Natural killer cell (primary cell): ENCODE measurements at regions not wholly inside any gene's neighbourhood (a gene's known extent, or its start where the extent isn't known, plus 50 kb on each side); places are given as distances from the start of the nearest gene placed in this dataset.

Experiments used
- ATAC-seq, 3 donors: fragments of 150-1000 bp in 2 of 3; fragments of 200-7000 bp in 1 of 3; cut with Tn5 transposase; 1 replicate in 1 of 3; 2 replicates in 2 of 3; pipeline ENCODE4 v1.10.0; 2021; ENCODE audit warnings: mild to moderate bottlenecking in 2 of 3, moderate library complexity in 2 of 3
- DNase-seq, 2 donors: peaks; one replicate each; pipeline versions ENCODE4 v3.0.0 to v3.0.0-alpha.2; 2013 to 2021; ENCODE audit warnings: mixed read lengths in 1 of 2
- H3K27ac ChIP-seq: one replicate; pipeline ENCODE4 v1.5.1; 2013; ENCODE audit warnings: mild to moderate bottlenecking, low read length
- H3K27me3 ChIP-seq: one replicate; pipeline ENCODE4 v1.6.1; 2013; ENCODE audit warnings: low read length; ENCODE audit not compliant: control insufficient read depth, insufficient read depth
- H3K36me3 ChIP-seq: one replicate; pipeline ENCODE4 v1.6.1; 2013; ENCODE audit warnings: low read length; ENCODE audit not compliant: control insufficient read depth, insufficient read depth
- H3K4me1 ChIP-seq: one replicate; pipeline ENCODE4 v1.6.1; 2013; ENCODE audit warnings: low read length; ENCODE audit not compliant: control insufficient read depth, insufficient read depth
- H3K4me3 ChIP-seq: one replicate; pipeline ENCODE4 v1.5.1; 2013; ENCODE audit warnings: low read length
- H3K9me3 ChIP-seq: one replicate; pipeline ENCODE4 v1.6.1; 2013; ENCODE audit warnings: low read length; ENCODE audit not compliant: control insufficient read depth, insufficient read depth
- H3K27ac Mint-ChIP-seq, 2 donors: one replicate each; pipeline ENCODE4 v1.8.0; 2022; ENCODE audit warnings: mild to moderate bottlenecking in 2 of 2, mixed read lengths in 2 of 2, moderate library complexity in 1 of 2
- H3K27me3 Mint-ChIP-seq, 2 donors: one replicate each; pipeline ENCODE4 v1.8.0; 2022; ENCODE audit warnings: low read depth in 2 of 2, mixed read lengths in 2 of 2
- H3K36me3 Mint-ChIP-seq: one replicate; pipeline ENCODE4 v1.8.0; 2022; ENCODE audit warnings: mixed read lengths
- H3K4me1 Mint-ChIP-seq, 2 donors: one replicate each; pipeline ENCODE4 v1.8.0; 2022; ENCODE audit warnings: mixed read lengths in 2 of 2
- H3K4me3 Mint-ChIP-seq: one replicate; pipeline ENCODE4 v1.8.0; 2022; ENCODE audit warnings: mild to moderate bottlenecking, moderate library complexity, mixed read lengths
- H3K9me3 Mint-ChIP-seq, 2 donors: one replicate each; pipeline ENCODE4 v1.8.0; 2022; ENCODE audit warnings: mixed read lengths in 2 of 2
- CTCF ChIP-seq: fragments of 200-600 bp; IDR thresholded peaks from one replicate; pipeline ENCODE4 v1.8.0; 2022; ENCODE audit warnings: antibody characterized with exemption
- WGBS: methylation state at CpG from one replicate; pipeline ENCODE4 v1.1.7; 2013; ENCODE audit warnings: missing lambda C conversion rate; ENCODE audit not compliant: insufficient coverage; 5-methylcytosine and 5-hydroxymethylcytosine counted together
- intact Hi-C: fragments of 100-400 bp; cut with micrococcal nuclease; formaldehyde crosslinking; loops from one replicate; pipeline ENCODE4 v1.14.2; 2022

GRCh38 chr20:51087266-51087665 lies 64.4 kb upstream of the KCNG1 start:
- H3K4me3 Mint-ChIP-seq, result no peak overlapping the region
- H3K27me3 Mint-ChIP-seq, result peaks cover 34 to 68% of the 10 kb centered on the region in 2 donors
- 57% methylated on average over 4 of the region's 4 CpGs for WGBS

GRCh38 chr20:51085769-51086168 lies 62.9 kb upstream of the KCNG1 start:
- H3K9me3 ChIP-seq, result no peaks in the 10 kb centered on the region
- peaks cover 23 to 53% of the 10 kb centered on the region in 2 donors for H3K27me3 Mint-ChIP-seq
- no peak overlapping the region for H3K27ac ChIP-seq
- ATAC-seq (no peak), DNase-seq (no peak)
- no peaks in the 10 kb centered on the region for H3K9me3 Mint-ChIP-seq
- no peak overlapping the region for H3K4me3 Mint-ChIP-seq
- 81% methylated on average over 4 of the region's 4 CpGs for WGBS
- no peak overlapping the region for H3K4me3 ChIP-seq
- TF ChIP-seq CTCF, result no peak
- no peaks in the 10 kb centered on the region for H3K4me1 Mint-ChIP-seq
- no peaks in the 10 kb centered on the region for H3K27me3 ChIP-seq
- no peaks in the 10 kb centered on the region for H3K4me1 ChIP-seq
- no peaks in the 10 kb centered on the region for H3K36me3 ChIP-seq
- intact Hi-C loops, result no loop called here
- H3K27ac Mint-ChIP-seq, result no peak overlapping the region
- H3K36me3 Mint-ChIP-seq, result no peaks in the 10 kb centered on the region

More at GRCh38 chr20:51087266-51087665, 64.4 kb upstream of the KCNG1 start:
- H3K27me3 ChIP-seq, result no peaks in the 10 kb centered on the region
- intact Hi-C loops, result no loop called here
- H3K9me3 Mint-ChIP-seq, result no peaks in the 10 kb centered on the region
- H3K36me3 ChIP-seq, result no peaks in the 10 kb centered on the region
- H3K4me1 ChIP-seq, result no peaks in the 10 kb centered on the region
- ATAC-seq (no peak), DNase-seq (no peak)
- H3K4me1 Mint-ChIP-seq, result peaks cover 9% of the 10 kb centered on the region in 2 donors
- no peak overlapping the region for H3K27ac ChIP-seq
- H3K4me3 ChIP-seq, result no peak overlapping the region
- no peak overlapping the region for H3K27ac Mint-ChIP-seq
- no peaks in the 10 kb centered on the region for H3K9me3 ChIP-seq
- no peaks in the 10 kb centered on the region for H3K36me3 Mint-ChIP-seq
- no peak for TF ChIP-seq CTCF

- no peaks in the 10 kb centered on the region for H3K4me1 ChIP-seq
- H3K27ac Mint-ChIP-seq, result no peak overlapping the region
- no peaks in the 10 kb centered on the region for H3K9me3 Mint-ChIP-seq
- H3K27me3 Mint-ChIP-seq, result peaks cover 15 to 56% of the 10 kb centered on the region in 2 donors
- no peaks in the 10 kb centered on the region for H3K36me3 ChIP-seq
- H3K4me3 Mint-ChIP-seq, result no peak overlapping the region
- H3K4me1 Mint-ChIP-seq, result no peaks in the 10 kb centered on the region
- TF ChIP-seq CTCF, result no peak
- H3K9me3 ChIP-seq, result no peaks in the 10 kb centered on the region
- H3K4me3 ChIP-seq, result no peak overlapping the region
- H3K36me3 Mint-ChIP-seq, result no peaks in the 10 kb centered on the region
- intact Hi-C loops, result no loop called here
- H3K27me3 ChIP-seq, result no peaks in the 10 kb centered on the region
- DNase-seq (no peak), ATAC-seq (no peak)
- 66% methylated on average over 10 of the region's 10 CpGs for WGBS
- H3K27ac ChIP-seq, result no peak overlapping the region
Observed at GRCh38 chr20:51084593-51085377, 61.9 kb upstream of the KCNG1 start.

- Mint-ChIP-seq H3K4me3 (no peak overlapping the region), H3K27me3 (peaks cover 18 to 69% of the 10 kb centered on the region in 2 donors), H3K27ac (no peak overlapping the region), H3K9me3 (no peaks in the 10 kb centered on the region), H3K36me3 (no peaks in the 10 kb centered on the region), H3K4me1 (no peaks in the 10 kb centered on the region)
- no peak overlapping the region for H3K27ac ChIP-seq
- no peaks in the 10 kb centered on the region for H3K4me1 ChIP-seq
- TF ChIP-seq CTCF, result no peak
- ATAC-seq (no peak), DNase-seq (no peak)
- H3K36me3 ChIP-seq, result no peaks in the 10 kb centered on the region
- H3K9me3 ChIP-seq, result no peaks in the 10 kb centered on the region
- H3K4me3 ChIP-seq, result no peak overlapping the region
- WGBS, result 82% methylated on average over 4 of the region's 4 CpGs
- intact Hi-C loops, result no loop called here
- H3K27me3 ChIP-seq, result no peaks in the 10 kb centered on the region
Observed at GRCh38 chr20:51083447-51083846, 60.5 kb upstream of the KCNG1 start.
